Middle frontal gyrus (tissue), 1 donor: ENCODE measurements at regions not wholly inside any gene's neighbourhood (a gene's known extent, or its start where the extent isn't known, plus 50 kb on each side); places are given as distances from the start of the nearest gene placed in this dataset.

Source experiments
- DNase-seq: peaks from one replicate; pipeline ENCODE4 v3.0.0-alpha.2; 2015; ENCODE audit warnings: low spot score; ENCODE audit errors: extremely low spot score

DNA sequence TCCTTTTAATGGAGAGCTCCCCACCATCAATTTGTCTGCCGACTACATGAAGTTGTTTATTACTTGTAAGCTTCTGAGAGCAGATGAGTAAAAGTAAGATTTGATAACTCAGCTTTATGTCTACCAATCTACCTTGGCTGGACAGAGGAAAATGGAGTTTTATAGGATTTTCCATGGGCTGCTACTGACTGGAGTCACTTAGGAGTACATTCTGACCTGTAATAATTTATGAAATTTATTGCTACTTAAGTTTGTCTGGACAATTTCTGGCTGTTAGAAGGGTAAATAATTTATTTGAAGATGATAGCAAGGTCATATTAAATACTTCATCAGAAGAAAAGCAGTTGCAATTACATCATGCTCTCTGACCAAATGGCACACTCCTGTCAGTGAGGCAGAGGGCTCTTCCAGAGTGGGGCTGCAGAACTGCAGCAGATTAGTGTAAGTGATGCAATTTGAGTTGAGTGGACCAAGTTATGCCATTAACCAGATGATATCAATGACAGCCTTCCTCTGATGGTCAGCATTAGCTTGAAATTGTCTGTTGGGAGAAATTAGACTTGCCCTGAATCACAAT lies 736.7 kb upstream of the PTBP2 start:
- DNase-seq = no peak

- DNase-seq = no peak
Measured at GRCh38 chr1:95990033-95990432, 731.6 kb upstream of the PTBP2 start.

DNA sequence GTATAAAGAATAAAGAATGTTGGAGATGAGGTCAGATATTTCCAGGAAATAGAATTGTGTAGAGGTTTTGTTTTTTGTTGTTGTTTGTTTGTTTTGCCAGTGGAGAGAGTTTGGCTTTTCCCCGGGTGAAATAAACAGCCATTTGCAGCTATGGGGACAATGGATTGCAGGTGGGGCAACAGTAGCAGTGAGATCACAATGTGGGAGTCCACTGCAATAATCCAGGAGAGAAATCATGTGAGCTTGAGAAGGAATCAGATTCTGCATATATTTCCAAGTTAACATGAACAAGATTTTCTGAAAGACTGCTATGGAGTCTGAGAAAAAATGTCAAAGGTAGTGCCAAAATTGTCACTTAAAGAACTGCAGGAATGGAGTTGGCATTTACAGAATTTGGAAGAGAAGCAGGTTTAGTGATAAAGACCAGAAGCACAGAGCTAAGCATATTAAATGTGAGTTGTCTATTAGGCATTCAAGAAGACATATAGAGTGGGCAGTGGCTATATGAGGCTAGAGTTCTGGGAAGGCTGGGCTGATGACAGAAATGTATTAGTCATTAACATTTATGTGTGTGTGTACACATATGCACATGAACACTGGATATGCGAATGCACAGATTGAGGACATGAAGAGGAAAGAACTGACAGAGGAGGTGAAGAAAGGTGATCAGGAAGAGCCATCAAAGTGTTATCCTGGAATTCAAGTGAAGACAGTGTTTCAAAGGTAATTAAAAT lies 729.6 kb upstream of the PTBP2 start:
- no peak for DNase-seq

DNA sequence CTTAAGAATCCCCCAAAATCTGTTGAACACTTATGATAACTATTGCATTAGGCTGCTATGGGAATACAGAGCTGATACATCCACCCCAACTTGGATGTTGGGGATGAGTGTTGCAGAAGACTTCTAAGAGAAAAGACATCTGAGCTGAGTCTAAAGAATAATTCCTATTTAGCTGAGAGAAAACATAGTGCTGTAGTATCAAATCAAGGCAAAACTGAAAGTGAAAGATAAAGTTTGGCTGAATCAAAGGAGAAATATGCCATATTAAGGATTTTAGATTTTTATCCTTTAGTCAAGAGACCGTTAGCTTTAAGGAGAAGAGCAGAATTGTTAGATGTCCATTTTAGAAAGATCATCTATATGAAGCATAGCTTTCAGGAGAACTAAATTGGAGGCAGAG lies 726.9 kb upstream of the PTBP2 start:
- no peak for DNase-seq

DNA sequence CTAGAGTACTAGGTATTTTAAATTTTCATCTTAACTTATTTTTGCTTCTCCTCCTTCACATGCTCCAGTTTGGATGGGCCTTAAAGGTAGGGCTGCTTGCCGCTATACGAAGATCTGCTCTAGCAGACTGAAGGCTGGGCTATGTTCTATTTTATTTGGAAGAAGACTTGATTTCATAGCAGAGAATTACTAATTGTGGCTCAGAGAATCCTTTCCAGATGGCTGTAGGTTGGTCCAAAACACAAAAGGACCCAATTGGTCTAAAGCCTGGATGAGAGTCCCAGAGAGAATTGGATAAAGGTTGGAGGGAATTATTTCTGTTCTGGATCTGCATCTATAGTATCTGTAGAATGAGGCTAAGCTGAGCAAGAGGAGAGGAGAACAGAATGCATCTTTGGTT lies 719.4 kb upstream of the PTBP2 start:
- no peak for DNase-seq

- DNase-seq = no peak
Measured at GRCh38 chr1:96002969-96003964, 718.3 kb upstream of the PTBP2 start.

DNA sequence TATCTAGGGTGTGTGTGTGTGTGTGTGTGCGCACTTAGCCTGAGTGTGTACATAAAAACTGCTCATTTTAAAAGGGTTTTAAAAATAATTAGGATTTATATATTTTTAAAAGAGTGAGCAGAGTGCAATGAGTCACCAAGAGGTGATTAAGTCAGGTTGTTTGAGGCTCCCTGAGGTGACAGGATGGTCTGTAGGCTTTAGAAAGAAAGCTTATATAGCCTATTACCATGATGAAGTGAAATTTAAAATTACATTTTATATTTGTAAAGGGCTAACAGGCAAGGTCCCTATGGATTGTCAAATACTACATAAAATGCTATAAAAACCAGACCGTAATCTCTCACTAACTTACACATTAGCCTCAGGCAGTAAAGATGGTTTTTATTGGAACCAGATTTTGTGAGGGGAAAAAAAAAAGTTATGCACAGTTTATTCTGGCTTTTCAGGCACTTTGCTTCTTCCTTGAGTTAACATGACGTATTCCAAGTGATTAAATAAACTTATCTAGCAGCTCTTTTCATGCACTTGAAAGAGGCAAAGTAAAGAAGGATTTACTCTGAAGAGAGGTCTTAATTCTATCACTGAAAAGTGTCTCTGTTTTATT lies 711.7 kb upstream of the PTBP2 start:
- DNase-seq = no peak

GRCh38 chr1:96011606-96012005 lies 710.0 kb upstream of the PTBP2 start:
- DNase-seq = no peak

DNA sequence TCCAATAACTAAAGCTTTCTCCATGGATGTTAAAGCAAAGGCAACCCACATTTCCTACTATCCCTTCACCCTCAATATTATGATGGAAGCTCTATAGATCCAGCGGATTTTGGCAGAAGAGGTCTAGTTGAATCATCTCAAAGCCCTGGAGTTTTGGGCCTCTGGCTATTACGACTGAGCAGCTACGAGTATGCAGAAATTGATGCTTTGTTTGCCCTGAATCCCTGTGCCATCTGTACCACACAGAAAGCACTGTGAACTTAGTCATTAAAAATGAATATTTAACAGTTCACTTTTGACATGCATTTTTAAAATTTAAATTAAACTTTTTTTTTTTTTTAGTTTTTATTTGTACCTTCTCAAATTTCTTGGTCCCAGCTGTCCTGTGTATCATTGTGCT lies 705.4 kb upstream of the PTBP2 start:
- no peak for DNase-seq

DNA sequence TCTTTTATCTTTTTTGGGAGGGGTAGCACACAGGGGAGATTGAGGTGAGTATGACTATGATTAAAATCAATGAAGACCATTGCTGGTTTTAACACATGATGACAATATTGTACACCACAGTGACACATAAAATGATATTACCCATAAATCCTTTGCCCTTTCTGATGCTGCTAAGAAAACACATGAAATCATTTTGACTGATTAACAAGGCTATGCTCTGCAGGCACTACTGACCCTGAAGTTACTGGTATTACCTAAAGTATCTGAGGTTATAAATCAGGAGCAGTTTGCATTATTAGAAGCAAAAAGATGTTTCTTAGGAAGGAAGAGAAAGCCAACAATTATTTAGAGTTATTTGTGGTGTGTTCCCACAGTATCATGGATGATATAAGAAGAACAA lies 701.2 kb upstream of the PTBP2 start:
- DNase-seq = no peak

DNA sequence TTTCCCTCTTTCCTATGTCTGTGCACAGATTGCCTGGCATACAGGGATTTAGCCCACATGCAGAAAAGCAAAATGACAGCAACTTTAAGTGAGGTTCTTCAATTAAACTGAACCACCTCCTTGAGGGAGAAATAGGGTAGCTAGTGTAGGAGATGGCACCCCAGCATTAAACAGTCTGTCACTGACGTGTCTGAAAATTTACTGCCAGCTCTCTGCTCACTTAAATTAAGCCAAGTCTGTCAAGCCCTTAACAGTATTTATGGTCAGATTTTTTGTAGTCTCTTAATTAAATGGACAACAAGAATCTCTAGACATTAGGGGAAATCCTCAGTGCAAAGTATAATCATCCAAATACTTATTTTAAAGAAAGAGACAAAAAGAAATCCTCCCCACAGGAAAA lies 696.5 kb upstream of the PTBP2 start:
- no peak for DNase-seq

GRCh38 chr1:96028071-96028470 lies 693.5 kb upstream of the PTBP2 start:
- DNase-seq = no peak

- DNase-seq = no peak
Measured at GRCh38 chr1:96030312-96030711, 691.3 kb upstream of the PTBP2 start.

GRCh38 chr1:96034006-96034405 lies 687.6 kb upstream of the PTBP2 start:
- DNase-seq = no peak

DNA sequence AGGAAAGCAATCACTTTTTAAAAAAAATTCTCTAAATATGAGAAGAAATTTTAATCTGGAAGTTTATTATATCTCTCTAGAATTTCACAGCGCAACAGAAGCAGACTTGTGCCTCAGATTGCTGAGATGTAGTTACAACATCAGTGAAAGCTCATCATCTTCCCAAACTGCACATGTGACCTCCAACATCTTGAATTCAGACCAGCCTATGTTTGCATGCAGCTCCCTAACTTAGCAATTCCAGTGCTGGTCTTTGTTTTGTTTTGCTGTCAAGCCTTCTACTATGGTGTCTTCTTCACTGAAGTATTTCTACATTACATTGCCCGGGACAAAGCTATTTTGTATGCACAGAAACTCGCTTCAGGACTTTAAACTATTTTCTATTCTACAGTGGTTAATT lies 684.8 kb upstream of the PTBP2 start:
- no peak for DNase-seq

GRCh38 chr1:96038636-96039035 lies 682.9 kb upstream of the PTBP2 start:
- no peak for DNase-seq

GRCh38 chr1:96039910-96040309 lies 681.7 kb upstream of the PTBP2 start:
- DNase-seq = no peak

DNA sequence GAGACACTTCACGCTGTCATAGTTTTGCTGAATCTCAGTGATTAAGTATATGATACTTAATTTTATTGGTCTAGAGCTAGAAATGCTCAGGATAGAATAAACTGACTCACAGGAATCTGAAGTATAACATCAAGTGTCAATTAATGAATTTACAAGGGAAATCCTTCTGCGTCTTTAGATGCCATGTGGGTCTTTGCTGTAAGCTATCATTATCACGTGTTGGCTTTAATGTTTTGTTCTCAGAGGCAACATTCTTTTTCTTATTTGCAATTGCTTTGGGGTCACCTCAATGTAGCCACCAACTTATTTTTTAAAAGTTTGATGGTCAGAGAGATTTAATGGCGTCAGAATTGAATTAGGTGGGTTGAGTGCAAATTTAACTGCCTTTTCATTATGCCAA lies 680.1 kb upstream of the PTBP2 start:
- no peak for DNase-seq

- DNase-seq = no peak
Measured at GRCh38 chr1:96048572-96049212, 672.9 kb upstream of the PTBP2 start.

GRCh38 chr1:96049759-96050409 lies 671.7 kb upstream of the PTBP2 start:
- no peak for DNase-seq

DNA sequence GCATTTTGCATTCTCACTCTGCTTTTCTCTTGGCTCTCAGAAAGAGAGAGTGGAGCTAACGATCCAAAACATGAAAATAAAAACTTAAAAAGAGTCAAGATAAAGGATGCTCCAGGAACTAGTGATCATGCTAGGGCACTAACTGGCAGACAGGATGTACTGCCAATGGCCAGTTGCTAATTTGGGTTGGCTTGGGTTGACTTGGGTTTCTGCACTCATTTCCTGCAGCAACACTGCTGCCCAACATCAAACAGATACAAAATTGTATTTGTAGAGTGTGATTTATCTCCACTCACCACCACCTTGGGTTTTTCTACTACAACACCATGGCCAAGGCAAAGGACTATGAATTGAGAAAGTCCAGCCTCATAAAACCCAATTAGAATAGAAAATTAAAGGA lies 662.3 kb upstream of the PTBP2 start:
- DNase-seq = no peak
